ENCODE measurements at regions not wholly inside any gene's neighbourhood (a gene's known extent, or its start where the extent isn't known, plus 50 kb on each side); places are given as distances from the start of the nearest gene placed in this dataset.

GRCh38 chr7:125678771-125679170 lies 749.1 kb upstream of the POT1 start:
- Histone ChIP-seq H3K36me3 (ENCODE audit: low read depth) (no peaks in the 10 kb centered on the region), H3K4me1 (ENCODE audit: low read depth) (no peaks in the 10 kb centered on the region), H3K9me3 (peaks cover 2% of the 10 kb centered on the region), H3K4me3 (no peak overlapping the region)
- no peak for TF ChIP-seq CTCF (IDR thresholded peaks at IDR 0.05)
- ATAC-seq (no peak), DNase-seq (no peak)
- intact Hi-C loops (cut with DNase I, micrococcal nuclease): no loop called here

- H3K4me3 ChIP-seq: no peak overlapping the region
- TF ChIP-seq CTCF (IDR thresholded peaks at IDR 0.05): no peak
- DNase-seq: no peak
- intact Hi-C loops (cut with DNase I, micrococcal nuclease): no loop called here
- H3K9me3 ChIP-seq: no peaks in the 10 kb centered on the region
- no peaks in the 10 kb centered on the region for H3K36me3 ChIP-seq (ENCODE audit: low read depth)
- H3K4me1 ChIP-seq (ENCODE audit: low read depth): no peaks in the 10 kb centered on the region
- no peak for ATAC-seq
Measured at GRCh38 chr7:125675640-125676039, 746.0 kb upstream of the POT1 start.

- Histone ChIP-seq H3K36me3 (ENCODE audit: low read depth) (no peaks in the 10 kb centered on the region), H3K9me3 (no peaks in the 10 kb centered on the region), H3K4me3 (no peak overlapping the region), H3K4me1 (ENCODE audit: low read depth) (no peaks in the 10 kb centered on the region)
- ATAC-seq (no peak), DNase-seq (no peak)
- TF ChIP-seq CTCF (IDR thresholded peaks at IDR 0.05): no peak
- intact Hi-C loops (cut with DNase I, micrococcal nuclease): no loop called here
Measured at GRCh38 chr7:125675169-125675568, 745.5 kb upstream of the POT1 start.

- Histone ChIP-seq H3K4me1 (ENCODE audit: low read depth) (no peaks in the 10 kb centered on the region), H3K4me3 (no peak overlapping the region), H3K36me3 (ENCODE audit: low read depth) (no peaks in the 10 kb centered on the region), H3K9me3 (no peaks in the 10 kb centered on the region)
- intact Hi-C loops (cut with DNase I, micrococcal nuclease): no loop called here
- no peak for TF ChIP-seq CTCF (IDR thresholded peaks at IDR 0.05)
- ATAC-seq (no peak), DNase-seq (no peak)
Measured at GRCh38 chr7:125670926-125671572, 741.4 kb upstream of the POT1 start.

- DNase-seq: no peak
- no peak for ATAC-seq
- Histone ChIP-seq H3K4me1 (ENCODE audit: low read depth) (no peaks in the 10 kb centered on the region), H3K9me3 (no peaks in the 10 kb centered on the region), H3K36me3 (ENCODE audit: low read depth) (no peaks in the 10 kb centered on the region), H3K4me3 (no peak overlapping the region)
- intact Hi-C loops (cut with DNase I, micrococcal nuclease): no loop called here
- TF ChIP-seq CTCF (IDR thresholded peaks at IDR 0.05): no peak
Measured at GRCh38 chr7:125668321-125668993, 738.8 kb upstream of the POT1 start.

Data from mucosa of descending colon (tissue), 3 donors.